COLO668 (cell line): ENCODE measurements at regions not wholly inside any gene's neighbourhood (a gene's known extent, or its start where the extent isn't known, plus 50 kb on each side); places are given as distances from the start of the nearest gene placed in this dataset.

Experiments used
- DNase-seq: peaks from one replicate; lab custom pipeline; 2025; ENCODE audit not compliant: unreplicated experiment; lab: John Stamatoyannopoulos, UW

DNA sequence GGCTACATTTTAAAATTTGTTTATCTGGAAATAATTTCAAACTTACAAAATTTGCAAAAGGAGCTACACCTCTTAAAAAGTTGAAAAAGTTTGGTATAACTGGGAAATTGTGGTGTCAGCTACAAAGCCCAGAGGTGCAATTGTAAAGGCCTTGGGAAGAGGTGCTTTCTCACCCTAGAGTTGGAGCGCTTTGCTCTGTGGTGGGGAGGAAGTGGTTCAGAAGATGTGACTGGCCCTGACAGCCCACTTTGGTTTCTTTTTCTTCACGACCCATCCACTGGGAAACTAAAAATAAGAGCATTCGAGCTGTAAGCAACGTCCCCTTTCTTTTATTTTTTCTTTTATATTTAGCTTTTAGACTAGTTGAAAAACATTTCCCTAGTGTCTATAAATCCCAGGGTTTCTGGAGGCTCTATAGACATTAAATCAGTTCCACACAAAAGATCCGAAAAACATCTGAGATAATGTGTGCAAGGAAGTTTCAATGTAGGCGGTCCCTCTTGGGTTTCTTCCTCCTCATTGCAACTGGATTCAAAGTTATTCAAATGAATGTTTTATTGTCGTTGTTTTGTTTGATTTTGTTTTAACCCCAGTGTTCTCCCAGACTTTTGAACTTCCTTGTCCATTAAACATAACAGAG, 397.8 kb downstream of the KIF16B start:
- DNase-seq = no peak

DNA sequence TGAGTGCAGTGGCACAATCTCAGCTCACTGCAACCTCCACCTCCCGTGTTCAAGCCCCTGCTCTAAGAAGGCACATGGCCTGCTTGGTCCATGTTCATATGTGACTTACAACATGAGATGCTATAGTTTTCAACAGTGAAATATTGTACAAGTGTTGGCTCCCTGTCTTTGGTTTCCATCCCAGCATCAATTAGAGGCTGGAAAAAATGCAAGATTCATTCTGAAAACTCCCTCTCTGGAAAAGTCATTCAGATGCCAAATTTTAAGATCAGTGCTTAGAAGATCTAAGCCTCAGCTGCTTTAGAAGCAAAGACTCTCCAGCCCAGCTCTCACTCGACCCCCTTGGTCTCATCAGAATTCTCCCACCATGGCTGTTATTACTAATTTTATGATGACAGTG, 398.9 kb downstream of the KIF16B start:
- no peak for DNase-seq

DNA sequence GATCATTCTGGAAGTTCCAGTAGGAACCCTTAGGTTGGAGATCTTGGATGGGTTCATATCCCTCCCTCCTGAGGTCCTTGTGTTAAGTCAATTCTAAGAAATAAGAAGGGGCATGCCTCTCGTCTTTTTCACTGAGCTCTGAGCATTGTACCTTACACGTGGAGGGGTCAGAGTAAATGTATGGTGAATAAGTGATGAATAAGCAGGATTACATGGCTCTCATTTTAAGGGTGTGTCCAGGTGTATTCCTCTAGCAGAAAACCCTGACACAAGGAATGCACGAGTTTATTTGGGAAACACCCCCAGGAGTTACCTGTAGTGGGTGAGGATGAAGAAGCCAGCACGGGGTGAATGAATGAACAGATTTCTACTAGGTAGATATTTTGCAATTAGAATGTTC, 400.2 kb downstream of the KIF16B start:
- DNase-seq = no peak

DNA sequence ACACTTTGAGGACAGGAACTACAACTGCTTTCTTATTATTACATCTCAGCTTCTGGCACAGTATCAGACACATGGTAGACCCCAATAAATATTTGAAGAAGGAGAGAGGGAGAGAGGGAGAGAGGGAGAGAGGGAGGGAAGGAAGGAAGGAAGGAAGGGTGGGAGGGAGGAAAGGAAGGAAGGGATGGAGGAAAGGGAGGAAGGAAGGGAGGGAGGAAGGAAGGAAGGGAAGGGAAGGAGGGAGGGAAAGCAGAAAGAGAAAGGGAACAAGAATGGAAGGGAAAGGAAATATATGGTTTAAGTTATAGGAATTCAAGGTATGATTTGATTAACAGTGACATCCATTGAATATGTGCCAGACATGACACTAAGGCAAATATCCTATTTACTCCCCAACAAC, 402.1 kb downstream of the KIF16B start:
- no peak for DNase-seq

DNA sequence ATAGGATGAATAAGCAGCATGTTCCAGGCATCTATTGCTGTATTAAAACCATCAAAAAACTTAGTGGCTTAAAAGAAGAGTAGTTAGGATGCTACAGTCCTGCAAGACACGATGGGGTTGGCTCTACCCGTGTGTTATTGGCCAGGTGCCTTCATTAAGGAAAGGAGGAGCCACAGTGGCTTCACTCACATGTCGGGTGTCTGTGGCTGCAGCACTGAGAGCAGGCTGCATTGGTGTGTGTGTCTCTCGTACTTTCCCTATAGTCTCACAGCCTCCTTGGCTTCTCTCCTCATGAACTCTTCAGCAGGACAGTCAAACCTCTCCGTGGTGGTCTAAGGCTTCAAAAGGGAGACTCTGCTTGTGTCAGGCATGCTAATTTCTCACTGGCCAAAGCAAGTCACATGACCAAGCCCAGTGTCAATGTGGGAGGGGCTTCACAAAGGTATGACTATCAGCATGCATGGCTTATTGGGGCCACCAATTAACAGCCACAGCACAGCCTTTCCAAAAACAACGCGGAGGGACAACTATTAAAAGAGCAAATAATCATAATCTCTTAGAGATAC, 402.8 kb downstream of the KIF16B start:
- DNase-seq = no peak

DNA sequence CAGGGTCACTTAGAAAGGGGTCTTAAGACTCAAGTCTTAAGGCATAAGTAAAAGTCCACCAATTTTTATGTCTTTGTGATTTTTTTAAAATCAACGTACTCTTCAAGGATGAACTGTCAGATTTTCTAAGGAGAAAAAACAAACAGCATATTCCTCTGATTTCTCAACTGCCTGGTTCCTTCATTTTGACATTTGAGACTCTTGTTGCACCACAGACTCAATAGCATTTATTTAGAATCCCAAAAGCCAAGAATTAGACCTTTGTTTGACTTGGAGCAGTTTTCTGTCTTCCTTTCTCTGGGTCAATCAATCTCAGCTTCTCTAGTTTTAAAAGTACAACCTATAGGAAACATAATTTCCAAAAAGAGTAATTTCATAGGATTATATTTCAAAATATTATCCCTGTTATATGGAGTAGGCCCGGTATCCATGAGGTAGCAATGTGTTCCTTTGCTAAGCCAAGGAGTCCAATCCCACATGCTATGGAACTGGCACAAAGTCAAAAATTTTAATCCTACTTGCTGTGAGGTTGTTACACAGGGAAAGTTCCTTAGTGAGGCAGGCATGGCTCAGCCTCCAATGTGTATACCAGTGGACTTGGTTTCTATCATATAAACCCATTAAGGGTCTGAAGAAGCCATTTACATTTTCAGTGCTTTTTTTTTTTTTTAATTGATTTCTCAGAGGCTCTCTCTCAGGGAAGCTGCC, 405.7 kb downstream of the KIF16B start:
- DNase-seq = no peak

DNA sequence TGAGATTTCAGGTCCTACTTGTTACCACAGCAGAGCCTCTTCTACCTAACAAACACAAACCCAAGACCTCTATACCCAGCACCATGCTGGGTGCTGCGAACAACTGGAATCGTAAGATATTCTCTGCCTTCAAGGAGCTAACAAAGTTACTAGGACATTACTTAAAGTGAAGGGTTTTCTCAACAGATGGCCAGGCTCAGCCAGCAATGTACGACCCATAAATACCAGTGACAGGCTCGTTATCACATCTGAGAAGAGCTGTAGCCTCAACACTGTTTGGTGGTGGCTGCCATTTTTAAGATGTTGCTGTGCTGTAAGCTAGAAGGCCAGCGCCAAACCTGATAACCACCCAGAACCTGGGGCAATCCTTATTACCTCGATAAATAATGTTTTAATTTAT, 406.5 kb downstream of the KIF16B start:
- no peak for DNase-seq

DNA sequence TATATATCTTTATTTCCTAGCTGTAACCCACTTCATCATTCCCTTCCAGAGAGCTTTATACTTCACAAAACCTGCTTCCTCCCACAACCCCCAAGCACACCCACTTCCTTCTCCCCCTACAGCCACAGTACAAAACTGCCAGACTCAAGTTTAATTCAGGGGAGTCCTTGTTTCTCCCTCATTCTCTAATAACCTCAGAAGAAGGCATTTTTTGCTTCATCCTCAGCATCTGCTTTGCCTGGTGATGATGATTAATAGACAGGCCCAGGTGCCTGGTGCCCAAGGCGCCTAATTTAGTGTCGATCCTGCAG, 414.3 kb downstream of the KIF16B start:
- no peak for DNase-seq

DNA sequence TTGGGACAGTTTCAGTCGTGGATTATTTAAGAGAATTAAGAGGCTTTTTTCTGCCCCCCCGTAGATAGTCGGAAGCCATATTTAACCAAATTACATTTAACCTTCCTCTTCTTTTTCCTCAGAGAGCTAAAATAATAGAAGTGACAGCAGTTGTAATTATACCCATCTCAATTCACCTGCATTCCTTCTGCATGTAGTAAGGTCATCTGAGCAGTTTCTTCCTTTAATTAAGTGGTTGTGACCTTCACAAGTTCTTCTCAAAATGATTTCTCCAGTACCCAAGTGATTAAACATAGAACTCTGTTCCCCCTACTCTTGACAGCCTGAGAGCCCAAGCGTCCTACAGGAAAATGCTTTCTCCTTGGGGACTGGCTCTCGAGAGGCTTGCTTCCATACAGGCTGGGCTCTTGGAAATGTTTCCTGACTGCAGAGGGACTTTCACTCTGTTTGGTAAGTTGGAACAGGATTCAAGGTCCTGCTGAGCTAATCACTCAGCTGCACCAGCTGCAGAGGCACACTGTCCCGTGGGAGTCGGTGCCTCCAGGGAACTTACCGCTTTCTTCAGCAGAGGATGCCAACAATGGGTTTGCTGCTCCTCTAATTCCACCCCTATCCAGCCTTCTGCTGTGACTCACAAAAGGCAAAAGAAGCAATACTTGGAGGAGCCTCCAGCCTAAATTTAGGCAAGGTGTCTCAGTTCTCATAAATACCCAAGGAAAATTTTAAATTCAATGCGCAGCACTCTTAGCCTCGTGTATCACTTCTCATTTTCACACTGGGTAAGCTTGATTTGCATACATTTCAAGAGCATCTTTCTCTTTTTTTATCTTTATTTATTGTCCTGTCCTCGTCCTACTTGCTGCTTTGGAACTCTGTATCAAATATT, 414.9 kb downstream of the KIF16B start:
- DNase-seq = no peak

DNA sequence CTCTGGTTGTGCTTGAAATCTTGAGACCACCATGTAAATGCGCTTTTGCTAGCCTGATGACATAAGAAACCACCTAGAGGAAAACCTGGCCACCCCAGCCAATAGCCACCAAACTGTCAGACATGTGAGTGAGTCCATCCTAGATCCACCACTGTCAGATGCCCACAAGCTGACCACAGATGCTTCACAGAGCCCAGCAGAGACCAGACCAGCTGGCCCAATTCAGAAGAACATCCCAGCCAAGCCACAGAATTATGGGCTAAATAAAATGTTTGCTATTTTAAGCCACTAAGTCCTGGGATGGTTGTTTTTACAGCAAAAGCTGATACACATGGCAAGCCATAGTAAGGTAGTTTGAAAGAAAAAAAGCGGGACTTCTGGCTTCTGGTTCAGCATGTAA, 425.3 kb downstream of the KIF16B start:
- DNase-seq = no peak

DNA sequence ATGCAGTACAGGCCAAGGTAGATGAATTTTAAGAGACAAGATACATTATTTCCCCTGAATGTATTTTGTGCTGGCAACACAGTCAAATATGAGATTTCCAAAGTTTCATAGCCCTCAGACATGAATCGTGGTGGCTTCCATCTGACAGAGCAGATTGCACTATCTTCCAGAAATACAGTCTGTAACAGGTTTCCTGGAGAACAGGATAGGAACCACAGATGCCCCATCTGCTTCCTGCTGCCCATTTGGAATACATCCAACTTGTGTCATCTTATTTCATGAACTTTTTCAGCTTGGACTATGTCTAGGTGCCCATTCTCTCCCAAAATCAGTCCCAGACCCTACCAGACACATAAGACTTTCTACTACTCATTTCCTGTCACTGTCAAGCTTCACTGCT, 426.0 kb downstream of the KIF16B start:
- no peak for DNase-seq

DNA sequence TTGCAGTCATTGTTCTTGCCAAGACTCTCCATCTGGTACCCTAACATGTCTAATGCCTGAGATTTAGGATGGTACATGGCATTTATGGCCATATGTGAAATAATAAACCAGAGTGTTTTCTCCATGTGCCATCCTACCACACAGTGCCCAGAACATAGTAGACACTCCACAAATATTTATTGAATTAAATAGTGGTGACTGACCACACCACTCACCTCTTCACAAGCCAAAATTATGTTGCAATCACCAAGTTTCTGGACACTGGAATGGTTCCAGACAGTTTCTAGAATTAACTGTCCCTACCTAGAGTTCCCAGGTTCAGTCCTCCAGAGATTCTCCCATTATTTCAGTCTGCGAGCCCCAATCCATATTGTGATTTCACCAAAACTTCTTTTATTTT, 427.3 kb downstream of the KIF16B start:
- no peak for DNase-seq

DNA sequence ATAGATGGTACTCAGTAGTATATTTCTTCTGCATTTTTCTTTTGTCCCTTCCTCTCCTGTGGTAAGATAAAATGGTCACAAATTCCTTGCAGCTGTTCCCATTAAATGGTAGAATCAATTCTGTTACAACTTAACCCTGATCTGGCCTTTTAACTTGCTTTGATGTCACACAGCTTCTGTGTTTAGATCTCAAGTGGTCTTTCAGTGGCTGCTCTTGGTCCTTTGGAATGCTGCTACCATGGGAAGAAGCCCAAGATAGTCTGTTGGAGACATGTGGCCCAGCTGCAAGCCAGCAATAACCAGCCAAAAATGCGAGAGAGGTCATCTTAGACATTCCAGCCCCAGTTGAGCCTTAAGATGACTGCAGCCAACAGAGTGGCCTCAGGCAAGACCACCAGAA, 429.7 kb downstream of the KIF16B start:
- no peak for DNase-seq

DNA sequence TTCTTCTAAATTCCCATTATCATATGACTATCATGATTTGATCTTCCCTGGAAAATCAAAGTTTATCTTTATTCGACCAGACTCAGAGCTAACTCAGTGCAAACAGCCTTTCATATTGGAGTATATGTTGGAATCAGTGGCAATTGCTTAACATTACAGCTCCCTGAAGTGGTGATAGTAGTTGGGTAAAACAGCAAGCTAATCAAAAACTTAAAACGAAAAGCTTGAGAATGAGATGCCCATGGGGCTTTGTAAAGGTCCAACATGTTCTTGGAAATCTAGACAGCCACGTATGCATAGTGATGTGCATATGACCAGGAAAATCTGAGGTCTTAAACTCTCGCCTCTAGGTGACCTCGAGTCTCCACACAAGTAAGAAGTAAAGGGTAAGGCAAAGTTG, 437.6 kb downstream of the KIF16B start:
- no peak for DNase-seq

DNA sequence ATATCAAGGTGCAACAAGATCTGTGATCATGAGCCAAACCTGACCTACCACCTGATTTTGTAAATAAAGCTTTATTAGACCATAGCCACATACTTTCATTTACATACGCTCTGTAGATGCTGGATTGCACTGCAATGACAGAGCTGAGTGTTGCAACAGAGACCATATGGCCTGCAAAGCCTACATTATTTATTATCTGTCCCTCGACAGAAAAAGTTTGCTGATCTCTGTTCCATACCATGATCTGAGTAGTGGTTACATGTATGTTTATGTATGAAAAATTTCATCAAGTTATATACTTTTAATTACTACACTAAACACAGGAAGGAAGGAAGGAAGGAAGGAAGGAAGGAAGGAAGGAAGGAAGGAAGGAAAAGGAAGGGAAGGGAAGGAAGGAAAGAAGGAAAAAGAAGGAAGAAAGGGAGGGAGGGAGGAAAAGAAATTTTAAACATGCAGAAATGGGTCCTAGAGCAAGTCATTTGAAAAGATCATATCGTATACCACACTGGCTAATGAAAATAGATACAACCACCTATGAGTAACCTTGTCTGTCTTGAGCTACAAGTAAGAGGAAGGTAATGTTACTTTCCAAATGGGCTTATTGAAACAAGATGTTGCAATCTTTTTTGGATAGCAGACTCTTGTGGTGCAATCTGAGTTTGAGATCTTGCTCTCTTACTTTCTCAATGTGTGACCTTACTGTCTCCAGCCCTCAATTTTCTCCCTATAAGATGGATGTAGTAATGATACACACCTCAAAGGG, 441.0 kb downstream of the KIF16B start:
- no peak for DNase-seq

DNA sequence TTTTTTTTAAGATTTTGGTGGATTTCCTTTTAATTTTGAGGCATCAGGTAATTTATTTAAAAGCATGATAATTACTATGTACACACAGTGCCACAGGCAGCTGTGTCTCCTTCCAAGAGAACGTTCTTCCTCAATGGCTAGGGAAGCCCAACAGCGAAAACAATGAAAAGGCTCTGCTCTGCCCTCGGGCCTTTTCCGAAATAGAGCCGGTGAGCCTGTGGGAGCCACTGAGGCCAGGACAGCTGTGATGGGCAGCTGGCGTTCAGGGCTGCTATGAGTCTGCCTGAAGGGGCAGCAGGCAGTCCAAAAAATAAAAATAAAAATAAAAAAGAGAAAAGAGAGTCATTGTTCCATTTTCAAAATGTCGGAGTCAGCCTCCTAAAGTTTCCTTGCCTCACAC, 443.8 kb downstream of the KIF16B start:
- DNase-seq = no peak

DNA sequence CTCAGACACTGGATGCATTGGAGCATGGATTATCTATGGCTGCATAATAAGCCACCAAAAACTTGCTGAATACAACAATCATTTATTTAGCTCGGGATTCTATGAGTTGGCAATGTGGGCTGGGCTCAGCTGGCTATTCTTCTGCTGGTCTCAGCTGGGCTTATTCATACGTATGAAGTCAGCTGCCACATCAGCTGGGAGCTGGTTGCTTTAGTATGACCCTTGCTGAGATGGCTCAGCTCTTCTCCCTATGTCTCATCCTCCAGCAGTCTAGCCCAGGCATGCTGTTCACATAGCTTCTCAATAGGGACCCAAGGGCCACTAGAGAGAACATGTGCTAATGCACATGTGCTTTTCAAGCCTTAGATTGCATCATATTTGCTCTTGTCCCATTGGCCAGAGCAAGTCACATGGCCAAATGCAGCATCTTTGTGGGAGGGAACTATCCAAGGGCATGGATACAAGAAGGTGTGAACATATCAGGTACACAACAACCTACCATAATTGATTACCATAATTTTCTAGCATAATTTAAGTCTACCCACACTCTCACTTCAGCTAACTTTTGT, 444.6 kb downstream of the KIF16B start:
- DNase-seq = no peak

DNA sequence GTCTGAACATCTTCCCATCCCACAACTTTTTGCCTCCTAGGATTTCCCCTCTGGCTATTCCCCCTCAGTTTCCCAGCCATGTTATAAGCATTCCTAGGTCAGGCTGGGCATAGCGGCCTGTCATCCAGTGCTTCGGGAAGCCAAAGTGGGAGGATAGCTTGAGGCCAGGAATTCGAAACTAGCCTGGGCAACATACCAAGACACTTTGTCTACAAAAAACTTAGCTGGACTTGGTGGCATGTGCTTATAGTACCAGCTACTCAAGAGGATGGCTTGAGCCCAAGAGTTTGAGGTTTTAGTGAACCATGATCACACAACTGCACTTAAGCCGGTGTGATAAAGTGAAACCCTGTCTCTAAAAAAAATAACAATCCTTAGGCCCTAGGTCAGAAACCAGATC, 447.4 kb downstream of the KIF16B start:
- no peak for DNase-seq

DNA sequence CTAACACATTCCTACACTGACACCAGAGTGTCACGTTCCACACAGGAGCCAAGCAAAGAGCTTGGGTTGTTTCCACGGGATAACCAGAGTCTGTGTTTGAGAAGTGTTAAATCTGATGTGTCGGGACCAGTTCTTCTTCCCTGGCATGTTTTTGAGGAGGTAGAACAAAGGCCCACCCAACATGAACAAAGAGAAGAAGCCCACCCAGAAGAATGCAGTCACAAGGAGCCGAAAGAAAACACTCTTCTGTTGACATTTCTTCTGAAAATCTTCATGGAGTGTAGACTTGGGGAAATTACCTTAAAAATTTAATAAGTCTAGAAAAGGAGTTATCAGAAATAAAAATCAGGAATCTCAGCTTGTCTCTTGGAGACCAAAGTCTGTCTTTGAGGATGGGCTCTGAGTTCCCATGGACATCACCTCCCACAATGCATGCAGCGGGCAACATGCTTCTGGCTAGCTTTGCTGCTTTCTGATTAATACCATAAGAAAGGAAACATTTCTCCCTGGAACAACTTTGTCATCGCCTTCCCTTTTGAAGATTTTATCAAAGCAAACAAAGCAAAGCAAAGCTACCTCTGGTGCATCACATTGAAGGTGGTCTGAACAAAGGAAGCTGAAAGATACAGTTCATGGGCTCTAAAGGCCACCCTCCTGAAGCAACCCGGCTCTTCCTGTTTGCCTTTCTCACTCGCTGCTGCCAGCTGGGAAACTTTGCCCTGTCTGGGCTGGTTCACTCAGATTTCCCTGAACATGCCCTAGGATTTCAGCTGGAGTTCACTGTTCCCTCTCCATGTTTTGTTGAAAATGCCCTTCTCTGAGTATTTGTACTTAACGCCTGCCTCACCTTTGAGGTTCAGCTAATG, 448.1 kb downstream of the KIF16B start:
- DNase-seq = no peak

DNA sequence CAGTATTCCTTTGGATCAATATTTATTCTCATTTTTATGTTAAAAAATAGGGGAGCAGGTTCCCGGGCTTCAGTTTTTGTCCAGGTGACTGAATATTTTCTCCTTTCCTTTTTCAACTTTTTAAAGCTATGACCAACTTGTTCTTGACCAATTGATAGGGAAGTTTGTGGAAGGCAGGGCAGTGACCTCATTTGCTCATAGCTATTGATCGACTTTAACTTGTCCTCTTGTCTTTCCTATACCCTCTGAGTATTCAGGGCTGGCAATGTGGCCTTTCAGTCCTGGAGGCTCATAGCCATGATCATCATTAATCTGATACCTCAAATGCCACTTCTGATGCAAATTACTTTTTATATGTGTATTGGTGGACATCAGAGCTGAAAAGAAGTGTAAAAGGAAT, 448.8 kb downstream of the KIF16B start:
- DNase-seq = no peak
